ENCODE measurements at regions not wholly inside any gene's neighbourhood (a gene's known extent, or its start where the extent isn't known, plus 50 kb on each side); places are given as distances from the start of the nearest gene placed in this dataset.

- Histone ChIP-seq H4K20me1 (ENCODE audit: control insufficient read depth, insufficient read depth, low read depth, low read length) (no peaks in the 10 kb centered on the region), H3K4me3 (ENCODE audit: low read length) (no peak overlapping the region), H3K27ac (ENCODE audit: low read depth, low read length) (no peak overlapping the region), H3K36me3 (ENCODE audit: control insufficient read depth, low read length) (no peaks in the 10 kb centered on the region), H3K4me1 (ENCODE audit: control insufficient read depth, low read length) (no peaks in the 10 kb centered on the region), H3K4me2 (ENCODE audit: low read length) (no peak overlapping the region), H3F3A (ENCODE audit: control insufficient read depth, insufficient read depth) (no peaks in the 10 kb centered on the region), H3K27me3 (ENCODE audit: control insufficient read depth, low read length) (no peaks in the 10 kb centered on the region), H3K79me2 (ENCODE audit: control insufficient read depth, low read length) (no peaks in the 10 kb centered on the region), H3K9me2 (replicated peaks; ENCODE audit: control insufficient read depth, low read length) (no peaks in the 10 kb centered on the region), H3K9me3 (ENCODE audit: control insufficient read depth, insufficient read depth, low read length) (no peaks in the 10 kb centered on the region)
- TF ChIP-seq EZH2phosphoT487 (IDR thresholded peaks at IDR 0.05; ENCODE audit: borderline replicate concordance, low read length) (no peak), CTCF (IDR thresholded peaks at IDR 0.05; ENCODE audit: low read depth, low read length, poor library complexity, severe bottlenecking) (no peak)
Observed at GRCh38 chr13:104967376-104967775, 1568.1 kb downstream of the EFNB2 start.

DNA sequence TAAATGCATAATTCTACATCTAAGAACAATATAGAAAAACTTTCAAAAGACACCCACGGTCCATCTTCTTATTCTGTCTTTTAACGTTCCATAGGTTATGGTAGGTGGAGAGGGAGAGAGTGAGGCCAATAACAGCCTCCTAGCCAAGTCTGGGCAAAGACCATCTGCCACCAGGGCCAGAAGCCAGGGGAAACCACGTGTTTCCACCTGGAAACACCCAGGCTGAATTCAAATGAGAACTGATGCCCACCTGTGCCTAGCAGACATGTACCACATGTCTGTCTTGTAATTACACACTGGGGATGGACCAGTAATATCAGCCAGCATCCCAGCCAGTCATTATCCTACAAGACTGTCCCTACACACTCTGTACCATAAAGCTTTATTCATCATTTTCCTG, 1573.1 kb downstream of the EFNB2 start:
- no peak overlapping the region for H3K4me3 ChIP-seq (ENCODE audit: low read length)
- H3K27me3 ChIP-seq (ENCODE audit: control insufficient read depth, low read length): no peaks in the 10 kb centered on the region
- H3K4me2 ChIP-seq (ENCODE audit: low read length): no peak overlapping the region
- H4K20me1 ChIP-seq (ENCODE audit: control insufficient read depth, insufficient read depth, low read depth, low read length): no peaks in the 10 kb centered on the region
- H3K9me2 ChIP-seq (replicated peaks; ENCODE audit: control insufficient read depth, low read length): no peaks in the 10 kb centered on the region
- H3K27ac ChIP-seq (ENCODE audit: low read depth, low read length): no peak overlapping the region
- no peaks in the 10 kb centered on the region for H3K4me1 ChIP-seq (ENCODE audit: control insufficient read depth, low read length)
- H3F3A ChIP-seq (ENCODE audit: control insufficient read depth, insufficient read depth): no peaks in the 10 kb centered on the region
- H3K9me3 ChIP-seq (ENCODE audit: control insufficient read depth, insufficient read depth, low read length): no peaks in the 10 kb centered on the region; the same call in 1 of the 2 replicates
- TF ChIP-seq EZH2phosphoT487 (IDR thresholded peaks at IDR 0.05; ENCODE audit: borderline replicate concordance, low read length) (no peak), CTCF (IDR thresholded peaks at IDR 0.05; ENCODE audit: low read depth, low read length, poor library complexity, severe bottlenecking) (no peak)
- H3K36me3 ChIP-seq (ENCODE audit: control insufficient read depth, low read length): no peaks in the 10 kb centered on the region
- H3K79me2 ChIP-seq (ENCODE audit: control insufficient read depth, low read length): no peaks in the 10 kb centered on the region

- H3K4me1 ChIP-seq (ENCODE audit: control insufficient read depth, low read length): no peaks in the 10 kb centered on the region
- no peaks in the 10 kb centered on the region for H3K36me3 ChIP-seq (ENCODE audit: control insufficient read depth, low read length)
- H4K20me1 ChIP-seq (ENCODE audit: control insufficient read depth, insufficient read depth, low read depth, low read length): no peaks in the 10 kb centered on the region
- H3K9me2 ChIP-seq (replicated peaks; ENCODE audit: control insufficient read depth, low read length): no peaks in the 10 kb centered on the region
- no peaks in the 10 kb centered on the region for H3F3A ChIP-seq (ENCODE audit: control insufficient read depth, insufficient read depth)
- no peaks in the 10 kb centered on the region for H3K79me2 ChIP-seq (ENCODE audit: control insufficient read depth, low read length)
- H3K27ac ChIP-seq (ENCODE audit: low read depth, low read length): no peak overlapping the region
- H3K9me3 ChIP-seq (ENCODE audit: control insufficient read depth, insufficient read depth, low read length): no peaks in the 10 kb centered on the region; the same call in 1 of the 2 replicates
- TF ChIP-seq CTCF (IDR thresholded peaks at IDR 0.05; ENCODE audit: low read depth, low read length, poor library complexity, severe bottlenecking) (no peak), EZH2phosphoT487 (IDR thresholded peaks at IDR 0.05; ENCODE audit: borderline replicate concordance, low read length) (no peak)
- no peak overlapping the region for H3K4me2 ChIP-seq (ENCODE audit: low read length)
- no peak overlapping the region for H3K4me3 ChIP-seq (ENCODE audit: low read length)
- H3K27me3 ChIP-seq (ENCODE audit: control insufficient read depth, low read length): no peaks in the 10 kb centered on the region
Observed at GRCh38 chr13:104961246-104961645, 1574.2 kb downstream of the EFNB2 start.

- Histone ChIP-seq H3K27ac (ENCODE audit: low read depth, low read length) (no peak overlapping the region), H3K4me3 (ENCODE audit: low read length) (no peak overlapping the region), H3K36me3 (ENCODE audit: control insufficient read depth, low read length) (no peaks in the 10 kb centered on the region), H3K4me2 (ENCODE audit: low read length) (no peak overlapping the region), H4K20me1 (ENCODE audit: control insufficient read depth, insufficient read depth, low read depth, low read length) (no peaks in the 10 kb centered on the region), H3K9me2 (replicated peaks; ENCODE audit: control insufficient read depth, low read length) (no peaks in the 10 kb centered on the region), H3F3A (ENCODE audit: control insufficient read depth, insufficient read depth) (no peaks in the 10 kb centered on the region), H3K27me3 (ENCODE audit: control insufficient read depth, low read length) (no peaks in the 10 kb centered on the region), H3K79me2 (ENCODE audit: control insufficient read depth, low read length) (no peaks in the 10 kb centered on the region), H3K4me1 (ENCODE audit: control insufficient read depth, low read length) (no peaks in the 10 kb centered on the region), H3K9me3 (ENCODE audit: control insufficient read depth, insufficient read depth, low read length) (no peaks in the 10 kb centered on the region)
- TF ChIP-seq CTCF (IDR thresholded peaks at IDR 0.05; ENCODE audit: low read depth, low read length, poor library complexity, severe bottlenecking) (no peak), EZH2phosphoT487 (IDR thresholded peaks at IDR 0.05; ENCODE audit: borderline replicate concordance, low read length) (no peak)
Observed at GRCh38 chr13:104954210-104954609, 1581.3 kb downstream of the EFNB2 start.
